Upper lobe of left lung (tissue), 4 donors: ENCODE measurements at regions not wholly inside any gene's neighbourhood (a gene's known extent, or its start where the extent isn't known, plus 50 kb on each side); places are given as distances from the start of the nearest gene placed in this dataset.

Source experiments
- CTCF ChIP-seq, 6 experiments: fragments of 450-650 bp in 4 of 6; fragments of 200-600 bp in 2 of 6; sonication (generic) in 2 of 6; IDR thresholded peaks; one replicate each; pipeline ENCODE4 v1.5.1; 2016 to 2019; ENCODE audit warnings: antibody characterized with exemption in 6 of 6
- POLR2A ChIP-seq, 4 donors: fragments of 450-650 bp; IDR thresholded peaks; one replicate each; pipeline ENCODE4 v1.5.1; 2016 to 2017; ENCODE audit warnings: antibody characterized with exemption in 4 of 4, mild to moderate bottlenecking in 2 of 4

GRCh38 chr1:194078765-194079164, 892.4 kb upstream of the B3GALT2 start:
- no peak for TF ChIP-seq POLR2A (IDR thresholded peaks at IDR 0.05)
- no peak for TF ChIP-seq CTCF (IDR thresholded peaks at IDR 0.05)
